ENCODE measurements at regions not wholly inside any gene's neighbourhood (a gene's known extent, or its start where the extent isn't known, plus 50 kb on each side); places are given as distances from the start of the nearest gene placed in this dataset.

DNA sequence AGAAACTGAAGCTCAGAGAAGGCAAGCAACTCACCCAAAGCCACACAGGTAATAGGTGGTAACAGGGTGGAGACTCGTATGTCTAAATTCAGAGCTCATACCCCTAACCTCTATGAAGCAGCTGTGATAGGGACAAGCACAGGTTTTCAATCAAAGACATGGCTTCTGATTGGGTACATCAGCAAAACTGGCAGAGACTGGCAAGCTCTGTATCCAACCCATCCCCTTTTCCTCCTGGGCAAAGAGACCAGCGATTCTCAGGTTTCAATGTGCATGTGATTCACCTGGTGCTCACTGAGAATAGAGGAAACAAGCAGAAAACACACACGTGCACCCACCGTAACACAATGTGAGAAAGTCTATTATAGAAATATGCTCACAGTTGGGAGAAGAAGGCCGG lies 153.0 kb downstream of the SMIM20 start:
- intact Hi-C loops (cut with micrococcal nuclease): no loop called here

DNA sequence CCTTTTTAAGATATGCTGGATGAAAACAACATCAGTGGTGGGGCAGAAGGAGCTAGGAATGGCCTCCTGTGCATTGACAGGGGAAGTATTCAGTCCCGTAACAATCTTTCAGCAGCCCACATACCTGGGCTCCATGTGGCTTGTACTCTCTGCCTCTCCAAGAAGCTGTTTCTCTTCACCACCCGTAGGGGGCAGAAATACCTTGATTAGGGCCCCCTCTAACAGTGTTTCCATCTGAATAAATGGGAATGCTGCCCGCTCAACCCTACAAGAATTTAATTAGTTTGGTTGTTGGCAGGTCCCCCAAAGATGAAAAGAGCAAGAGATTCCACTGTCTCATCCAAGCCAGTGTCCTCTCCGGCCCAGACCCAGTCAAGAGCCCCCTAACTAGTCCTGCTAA lies 155.2 kb downstream of the SMIM20 start:
- intact Hi-C loops (cut with micrococcal nuclease): no loop called here

DNA sequence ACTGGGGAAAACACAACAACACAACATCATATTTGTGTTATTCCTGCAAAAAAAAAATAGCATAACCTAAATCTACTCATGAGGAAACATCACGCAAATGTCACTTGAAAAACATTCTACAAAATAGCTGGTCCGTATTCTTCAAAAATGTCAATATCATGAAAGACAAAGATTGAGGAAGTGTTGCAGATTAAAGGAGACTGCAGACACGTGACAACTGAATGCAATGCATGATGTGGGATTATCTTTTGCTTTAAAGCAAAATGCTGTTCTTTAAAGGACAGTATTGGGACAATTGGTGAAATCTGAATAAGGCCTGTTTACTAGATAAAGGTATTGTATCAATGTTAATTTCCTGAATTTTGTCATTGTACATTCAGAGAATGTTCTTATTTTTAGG lies 157.7 kb downstream of the SMIM20 start:
- intact Hi-C loops (cut with micrococcal nuclease): no loop called here

DNA sequence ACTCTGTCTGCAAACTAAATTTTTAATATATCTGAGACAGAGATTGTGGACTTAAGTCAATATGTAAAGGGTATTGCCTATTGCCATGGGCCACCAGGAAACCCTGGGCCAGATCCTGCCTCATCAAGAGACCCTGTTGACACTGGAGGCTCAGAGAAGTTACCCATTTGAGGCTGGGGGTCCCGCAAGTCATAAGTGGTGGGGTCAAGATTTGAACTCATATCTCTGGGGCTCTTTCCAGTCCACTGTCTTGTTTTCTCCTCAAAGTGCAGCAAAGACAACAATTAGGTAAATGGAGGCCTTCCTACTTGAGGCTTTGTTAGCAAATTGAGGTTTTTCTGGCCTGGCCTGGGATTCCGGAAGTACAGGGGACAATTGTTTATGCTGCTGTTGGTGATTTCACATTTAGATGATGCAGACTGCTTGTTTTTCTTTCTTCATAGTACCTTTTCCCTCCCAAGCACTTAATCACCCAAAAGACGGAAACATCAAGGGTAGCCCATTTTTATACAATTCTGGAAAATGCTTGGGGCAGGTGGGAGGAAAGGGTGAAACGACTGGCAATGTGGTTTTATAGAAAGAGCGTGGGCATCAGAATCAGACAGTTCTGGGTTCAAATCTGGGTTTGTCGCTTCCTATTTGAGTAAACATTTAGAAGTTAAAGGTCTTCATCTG lies 160.0 kb downstream of the SMIM20 start:
- intact Hi-C loops (cut with micrococcal nuclease): loop anchor here (2.0 kb wide), 1 partner anchor 15 kb away; no protein-coding TSS in a partner anchor

DNA sequence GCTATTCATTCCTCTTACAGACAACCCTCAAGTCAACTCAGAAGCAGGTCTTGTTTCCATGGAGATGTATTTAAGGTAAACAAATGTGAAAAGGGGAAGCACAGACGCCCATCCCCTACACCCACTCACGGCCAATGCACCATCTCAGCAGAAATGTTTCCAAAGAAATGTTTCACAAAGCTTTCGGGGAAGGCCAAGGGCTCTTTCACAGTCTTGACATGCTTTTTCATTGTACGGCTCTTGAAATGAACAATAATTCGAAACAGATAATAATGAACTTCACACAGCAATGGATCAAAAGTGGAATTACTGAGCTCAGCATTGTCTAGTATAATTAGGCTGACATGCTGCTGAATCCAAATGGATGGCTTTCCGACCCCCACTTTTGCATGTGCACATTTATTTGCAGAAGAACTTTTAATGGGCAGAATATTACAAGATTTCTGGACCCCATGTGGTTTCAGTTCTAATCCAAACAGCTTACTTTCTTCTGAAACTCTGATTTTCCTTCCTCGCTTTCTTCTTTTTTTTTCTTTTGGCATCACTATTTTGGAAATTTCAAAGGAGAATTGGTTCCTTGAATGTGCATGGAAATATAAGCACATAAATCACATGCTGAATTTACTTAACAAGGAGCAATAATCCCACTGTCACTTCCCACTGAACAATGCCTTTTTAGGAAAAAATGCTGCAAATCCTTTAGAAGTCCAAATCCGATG lies 160.9 kb downstream of the SMIM20 start:
- intact Hi-C loops (cut with micrococcal nuclease): loop anchor here (2.0 kb wide), 1 partner anchor 14 kb away; no protein-coding TSS in a partner anchor

DNA sequence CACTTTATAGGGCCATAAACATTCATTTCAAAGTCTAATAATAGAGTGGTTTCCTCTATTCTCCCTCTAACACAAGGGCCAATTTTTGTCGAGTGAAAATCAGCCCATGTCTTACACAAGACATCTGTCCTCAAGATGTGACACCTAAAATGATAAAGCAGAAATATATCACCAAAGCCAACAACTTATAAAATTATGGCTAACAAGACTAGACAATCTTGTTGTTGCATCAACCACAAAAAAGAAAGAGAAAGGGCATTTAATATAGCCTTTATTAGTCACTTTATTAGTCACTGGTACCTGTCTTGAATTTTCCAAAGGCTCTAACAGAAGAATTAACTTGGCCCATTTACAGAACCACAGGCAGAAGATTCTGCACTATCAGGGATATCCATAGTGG lies 161.6 kb downstream of the SMIM20 start:
- intact Hi-C loops (cut with micrococcal nuclease): loop anchor here (2.0 kb wide), 1 partner anchor 13 kb away; no protein-coding TSS in a partner anchor

DNA sequence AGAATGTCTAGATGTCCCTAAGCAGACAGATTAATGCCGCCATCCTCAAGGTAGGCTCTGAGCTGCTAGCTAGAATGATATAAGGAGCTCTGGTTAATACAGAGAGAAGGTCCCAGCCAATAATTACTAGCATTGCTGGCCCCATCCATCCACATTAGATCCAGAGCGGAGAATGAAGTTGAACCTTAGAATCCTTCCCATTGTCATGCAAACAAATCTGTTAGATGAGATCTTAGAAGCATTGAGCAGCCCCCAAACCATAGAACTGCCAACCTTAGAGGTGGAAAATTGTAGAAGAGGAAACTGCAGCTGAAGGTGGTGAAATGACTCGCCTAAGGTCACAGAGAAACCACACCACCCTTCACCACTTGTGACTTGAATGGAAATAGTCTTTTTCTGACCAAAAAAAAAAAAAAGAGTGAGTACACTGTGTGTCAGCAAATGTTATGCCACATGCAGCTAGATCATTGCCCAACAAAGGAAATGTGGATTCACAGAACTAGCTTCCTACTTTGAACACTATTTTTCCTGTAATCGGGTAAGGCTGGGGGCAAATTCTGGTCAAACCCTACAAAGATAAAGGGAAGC lies 162.1 kb downstream of the SMIM20 start:
- intact Hi-C loops (cut with micrococcal nuclease): loop anchor here (1.0 to 2.0 kb wide), 4 partner anchors 13 to 243 kb away; no protein-coding TSS in a partner anchor

DNA sequence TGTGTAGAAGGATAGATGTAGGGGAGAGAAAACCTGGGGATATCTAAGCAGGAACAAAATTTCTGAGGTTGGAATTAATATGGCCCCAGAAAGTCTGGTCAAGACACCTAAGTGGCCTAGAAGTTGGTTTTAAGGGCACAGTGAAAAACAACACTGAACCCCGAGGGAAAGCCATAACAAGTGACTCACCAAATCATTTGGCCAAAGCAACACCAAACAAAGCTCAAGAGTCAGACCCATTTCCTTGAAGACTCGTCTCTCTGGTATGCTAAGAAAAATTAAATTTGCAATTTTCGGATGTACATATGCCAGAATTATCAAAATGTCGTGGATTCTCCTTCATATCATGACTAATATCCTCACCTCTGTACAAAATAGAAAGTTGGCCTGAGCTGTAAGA lies 162.9 kb downstream of the SMIM20 start:
- intact Hi-C loops (cut with micrococcal nuclease): loop anchor here (1.0 to 2.0 kb wide), 3 partner anchors 68 to 242 kb away; no protein-coding TSS in a partner anchor

DNA sequence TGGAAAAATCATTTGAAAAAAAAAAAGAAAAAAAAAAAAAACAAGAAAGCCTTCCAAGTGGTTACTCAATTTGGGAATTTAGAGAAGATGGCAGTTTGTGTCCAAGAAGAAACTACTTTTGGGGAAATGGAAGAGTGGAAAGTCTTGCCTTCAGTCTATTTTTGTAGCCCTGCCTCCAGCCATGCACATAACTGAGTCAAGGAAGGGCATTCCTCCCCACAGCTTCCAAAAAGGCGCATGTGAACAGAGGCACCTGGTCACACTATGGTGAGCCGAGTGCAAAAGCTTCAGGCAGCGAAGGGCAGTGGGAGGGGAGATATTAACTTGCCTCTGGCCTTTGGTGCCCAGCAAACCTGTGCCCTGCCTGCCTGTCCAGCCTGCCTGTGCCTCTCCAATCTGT lies 163.7 kb downstream of the SMIM20 start:
- intact Hi-C loops (cut with micrococcal nuclease): loop anchor here (2.0 kb wide), 1 partner anchor 67 kb away; no protein-coding TSS in a partner anchor

DNA sequence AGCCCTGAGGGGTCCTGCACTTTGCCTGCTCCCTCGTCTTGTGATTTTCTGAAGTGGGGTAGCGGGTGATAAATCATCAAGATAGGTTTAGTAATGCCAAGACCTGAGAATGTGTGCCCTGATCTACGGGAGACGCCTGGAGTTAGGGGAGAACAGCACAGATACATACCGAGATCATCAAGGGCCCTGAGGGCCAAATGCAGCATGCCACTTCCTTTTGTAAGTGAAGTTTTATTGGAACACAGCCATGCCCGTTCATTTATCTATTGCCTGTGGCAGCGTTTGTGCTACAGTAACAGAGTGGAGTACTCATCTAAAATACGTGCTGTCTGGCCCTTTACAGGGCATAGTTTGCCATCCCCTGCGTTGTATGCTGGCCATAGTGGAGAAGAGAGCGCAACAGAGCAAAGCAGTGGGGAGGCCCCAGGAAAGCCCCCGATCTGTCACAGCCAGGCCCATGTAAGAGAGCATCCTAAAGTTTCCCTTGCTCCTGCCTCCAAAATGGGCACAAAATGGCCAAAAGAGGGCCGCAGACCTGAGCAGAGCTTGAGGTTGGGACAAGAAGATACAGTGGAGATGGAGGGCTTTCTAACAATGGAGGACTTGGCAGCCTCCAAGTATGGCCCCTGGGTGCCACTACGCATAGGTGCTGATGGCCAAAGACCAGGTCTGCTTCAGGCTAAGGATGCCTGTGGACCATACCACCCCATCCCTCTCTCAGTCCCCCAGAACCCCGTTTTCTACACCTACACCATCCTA lies 167.0 kb downstream of the SMIM20 start:
- intact Hi-C loops (cut with micrococcal nuclease): loop anchor here (5.0 to 10.0 kb wide), 2 partner anchors 51 to 804 kb away; no protein-coding TSS in a partner anchor

DNA sequence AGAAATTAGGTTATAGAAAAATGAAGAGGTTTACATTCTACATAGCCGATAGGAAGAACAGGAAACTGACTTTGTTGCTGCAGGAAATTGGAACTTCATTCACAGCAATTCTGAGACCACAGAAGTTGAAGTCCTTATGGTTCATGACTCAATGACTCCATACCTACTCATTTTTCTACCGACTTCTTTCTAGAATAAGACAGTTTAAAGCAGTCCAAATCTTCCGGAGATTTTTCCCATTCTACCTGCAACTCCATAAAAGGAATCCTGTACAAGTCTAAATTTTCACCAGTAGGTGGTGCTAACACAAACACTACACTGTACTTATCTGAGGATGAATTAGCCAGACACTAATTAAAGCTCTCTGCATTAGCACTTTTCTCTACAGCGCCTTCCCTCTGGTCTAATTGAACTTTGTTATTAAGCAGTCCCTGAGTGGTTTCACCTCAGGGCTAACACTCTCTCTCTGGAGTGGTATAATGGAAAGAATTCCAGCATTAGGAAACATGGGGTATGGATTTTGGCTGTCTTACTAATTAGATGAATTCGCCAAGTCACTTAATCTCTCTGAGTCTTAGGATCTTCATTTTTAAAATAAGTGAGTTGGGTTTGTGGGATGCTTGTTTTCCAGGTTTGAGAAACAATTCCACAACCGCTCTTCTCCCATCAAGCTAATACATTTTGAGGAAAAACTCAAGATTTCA lies 167.9 kb downstream of the SMIM20 start:
- intact Hi-C loops (cut with micrococcal nuclease): loop anchor here (1.0 to 10.0 kb wide), 3 partner anchors 50 to 803 kb away; no protein-coding TSS in a partner anchor

DNA sequence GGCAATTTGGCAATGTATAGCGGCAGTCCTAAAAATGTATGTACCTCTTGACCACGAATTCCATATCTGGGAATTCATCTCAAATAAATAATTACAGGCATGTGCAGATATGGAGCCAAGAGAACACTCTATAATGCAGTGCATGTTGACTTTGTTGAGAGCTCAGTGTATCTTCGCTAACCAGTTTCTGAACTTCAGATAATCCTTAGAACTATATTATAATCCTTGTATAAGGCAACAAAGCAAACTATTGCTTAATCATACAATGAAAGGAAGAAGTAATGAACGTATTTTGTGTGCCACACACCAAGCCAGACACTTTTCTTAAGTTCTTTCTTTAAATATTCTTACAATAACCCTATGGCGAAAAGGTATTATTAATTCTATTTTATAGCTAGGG lies 168.5 kb downstream of the SMIM20 start:
- intact Hi-C loops (cut with micrococcal nuclease): loop anchor here (1.0 to 10.0 kb wide), 3 partner anchors 50 to 802 kb away; no protein-coding TSS in a partner anchor

DNA sequence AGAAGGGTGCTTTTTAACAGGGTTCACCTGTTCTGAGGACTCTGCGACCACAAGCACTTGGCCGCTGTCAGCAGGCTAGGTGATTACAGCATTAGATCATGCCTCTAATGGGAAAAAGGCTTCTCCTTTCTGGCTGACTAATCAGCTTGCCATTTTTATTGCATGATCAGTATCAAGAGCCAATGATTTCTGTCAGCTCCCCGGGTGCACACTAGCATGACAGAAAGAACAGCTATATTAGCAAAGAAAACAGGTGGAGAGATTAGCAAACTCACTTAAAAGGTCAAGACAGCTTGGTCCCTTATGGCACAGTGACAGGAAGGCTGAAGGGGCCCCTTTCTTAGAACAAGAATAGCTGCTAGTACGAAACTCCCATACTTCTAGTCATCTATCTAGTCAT lies 170.0 kb downstream of the SMIM20 start:
- intact Hi-C loops (cut with micrococcal nuclease): loop anchor here (5.0 to 10.0 kb wide), 2 partner anchors 48 to 801 kb away; no protein-coding TSS in a partner anchor

DNA sequence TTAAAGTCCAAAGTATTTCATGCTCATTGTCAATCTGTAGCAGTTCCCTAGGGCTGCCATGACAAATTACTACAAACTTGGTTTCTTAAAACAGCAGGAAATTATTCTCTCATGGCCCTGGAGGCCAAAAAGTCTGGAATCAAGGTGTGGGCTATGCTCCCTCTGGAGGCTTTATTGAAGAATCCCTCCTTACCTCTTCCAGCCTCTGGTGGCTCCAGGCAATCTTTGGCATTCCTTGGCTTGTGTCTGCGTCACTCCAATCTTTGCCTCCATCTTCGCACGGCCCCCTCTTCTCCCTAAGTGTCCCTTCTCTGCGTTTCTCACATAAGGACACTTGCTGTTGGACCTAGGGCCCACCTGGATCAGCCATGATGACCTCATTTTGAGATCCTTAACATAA lies 170.4 kb downstream of the SMIM20 start:
- intact Hi-C loops (cut with micrococcal nuclease): loop anchor here (5.0 to 10.0 kb wide), 2 partner anchors 48 to 800 kb away; no protein-coding TSS in a partner anchor

DNA sequence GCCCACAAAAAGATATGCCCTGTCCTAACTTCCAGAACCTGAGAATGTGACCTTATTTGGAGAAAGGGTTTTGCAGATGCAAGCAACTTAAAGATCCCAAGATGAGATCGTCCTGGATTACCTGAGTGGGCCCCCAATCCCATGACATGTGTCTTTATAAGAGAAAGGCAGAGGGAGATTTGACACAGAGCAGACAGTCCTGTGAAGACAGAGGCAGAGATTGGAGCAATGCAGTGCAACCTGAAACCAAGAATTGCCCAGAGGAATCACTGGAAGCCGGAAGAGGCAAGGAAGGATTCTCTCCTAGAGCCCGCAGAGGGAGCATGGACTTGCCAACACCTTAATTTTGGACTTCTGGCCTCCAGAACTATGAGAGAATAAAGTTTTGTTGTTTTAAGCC lies 171.5 kb downstream of the SMIM20 start:
- intact Hi-C loops (cut with micrococcal nuclease): loop anchor here (10.0 kb wide), 1 partner anchor 799 kb away; no protein-coding TSS in a partner anchor

DNA sequence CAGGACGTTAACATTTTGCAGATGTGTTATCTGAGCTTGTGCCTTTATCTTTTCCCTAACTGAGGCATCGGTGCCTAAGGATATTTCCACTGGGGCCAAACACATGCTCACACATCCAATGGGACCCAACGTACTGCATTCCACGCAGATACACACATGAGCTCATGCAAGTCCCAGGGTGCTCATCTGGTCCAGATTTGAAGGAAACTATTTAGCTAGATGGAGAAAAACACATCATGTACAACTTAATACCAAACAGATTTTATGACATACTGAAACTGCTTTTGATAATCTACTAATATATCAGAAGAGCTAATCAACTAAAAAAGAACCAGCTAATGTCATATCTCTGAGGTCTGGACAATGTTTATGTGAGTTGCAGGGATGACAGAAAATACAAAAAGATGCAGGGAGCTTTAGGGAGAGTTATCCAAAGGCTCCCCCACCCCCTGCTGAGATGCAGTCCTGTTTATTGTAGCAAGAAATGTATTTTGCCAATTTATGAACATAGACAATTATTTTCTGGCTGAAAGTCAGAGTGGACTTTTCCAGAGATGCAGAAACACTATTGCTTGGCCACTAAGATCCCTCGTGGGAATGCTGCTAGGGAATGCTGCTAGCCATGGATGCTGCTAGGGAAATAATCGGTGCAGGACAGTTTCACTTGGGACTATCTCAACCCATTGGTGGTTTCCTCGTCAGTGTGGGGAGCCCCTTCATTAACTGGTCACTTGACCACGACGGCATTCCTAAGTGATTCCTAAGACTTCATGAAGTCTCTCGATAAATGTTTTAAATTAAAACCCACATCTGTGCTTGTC lies 172.8 kb downstream of the SMIM20 start:
- intact Hi-C loops (cut with micrococcal nuclease): loop anchor here (10.0 kb wide), 1 partner anchor 798 kb away; no protein-coding TSS in a partner anchor

DNA sequence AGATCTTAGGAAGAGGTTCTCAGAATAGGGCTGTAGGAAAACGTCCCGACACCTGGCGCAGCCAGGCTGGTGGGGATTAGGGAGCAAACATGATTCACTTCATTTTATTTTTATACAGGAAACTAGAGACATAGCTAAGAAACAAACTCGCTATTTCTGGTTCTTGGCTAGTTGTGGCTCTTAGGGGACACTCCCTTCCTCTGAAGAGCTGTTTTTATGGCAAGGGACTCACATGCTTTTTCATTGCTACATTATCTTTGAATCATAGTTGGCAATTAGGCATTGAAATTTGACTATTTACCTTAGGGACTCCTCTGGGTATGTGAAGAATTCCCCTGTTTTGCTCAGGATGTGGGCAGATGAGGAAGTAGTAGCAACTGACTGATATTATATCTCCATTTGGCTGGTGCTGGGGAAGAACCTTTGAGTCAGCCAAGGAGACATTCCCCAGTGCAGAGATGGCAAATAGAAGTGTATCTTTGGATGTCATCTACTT lies 174.5 kb downstream of the SMIM20 start:
- intact Hi-C loops (cut with micrococcal nuclease): loop anchor here (2.0 to 10.0 kb wide), 3 partner anchors 14 to 796 kb away; no protein-coding TSS in a partner anchor

DNA sequence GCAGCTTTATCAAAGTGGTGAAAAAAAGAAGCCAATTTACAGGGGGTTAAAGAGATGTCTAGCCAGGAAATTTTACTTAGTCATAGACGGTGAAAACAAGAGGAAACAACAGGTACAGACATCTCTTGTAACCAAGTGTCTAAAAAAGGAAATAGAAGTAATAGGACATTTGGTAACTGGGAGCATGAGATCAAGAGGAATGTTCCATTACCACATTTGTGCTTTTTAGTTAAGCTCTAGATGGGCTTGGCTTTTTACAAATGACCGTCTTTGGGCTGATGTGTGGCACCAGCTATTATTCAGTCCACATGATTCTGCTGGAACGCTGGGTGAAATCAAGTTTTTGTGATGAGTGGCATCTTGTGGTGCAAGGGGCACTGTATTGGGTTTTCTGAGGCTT lies 179.5 kb downstream of the SMIM20 start:
- intact Hi-C loops (cut with micrococcal nuclease): no loop called here

DNA sequence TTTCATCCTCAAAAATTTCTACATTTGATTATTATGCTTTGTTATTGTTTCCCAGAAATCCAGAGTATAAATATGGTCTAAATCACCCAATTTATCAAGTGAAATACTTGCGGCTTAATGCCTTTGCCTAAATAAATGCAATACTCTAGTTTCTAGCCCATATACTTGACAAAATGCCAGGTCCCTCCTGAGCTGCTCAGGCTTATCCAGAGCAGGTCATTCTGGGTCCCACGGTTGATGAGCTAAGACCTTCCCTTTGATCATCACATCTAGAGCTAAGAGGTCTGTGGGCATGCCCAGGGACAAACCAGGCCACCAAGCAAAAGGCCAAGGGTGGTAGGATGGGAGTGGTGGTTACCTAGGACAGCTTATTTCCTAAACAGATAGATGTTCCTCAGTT lies 180.1 kb downstream of the SMIM20 start:
- intact Hi-C loops (cut with micrococcal nuclease): no loop called here
